ENCODE measurements at regions not wholly inside any gene's neighbourhood (a gene's known extent, or its start where the extent isn't known, plus 50 kb on each side); places are given as distances from the start of the nearest gene placed in this dataset.

DNA sequence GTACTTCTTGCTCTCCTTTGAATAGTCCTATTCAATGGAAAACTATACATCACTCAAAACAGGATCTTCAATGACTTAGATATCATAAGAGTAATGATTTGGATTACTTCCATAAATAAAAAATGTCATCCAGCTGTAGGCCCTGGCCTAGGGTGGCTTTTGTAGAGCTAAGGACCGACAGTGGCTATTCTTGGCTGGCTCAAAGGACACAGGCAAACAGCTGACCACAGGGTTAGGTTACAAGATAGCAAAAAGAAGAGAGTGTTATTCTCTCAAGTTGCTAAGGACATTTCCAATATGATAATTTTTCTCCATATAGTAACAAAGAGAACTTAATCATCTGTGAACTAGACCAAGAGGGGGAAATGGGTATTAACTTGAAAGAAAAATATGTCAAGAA lies 495.1 kb downstream of the PLPP3 start:
- no peak overlapping the region for H3K4me3 Mint-ChIP-seq

DNA sequence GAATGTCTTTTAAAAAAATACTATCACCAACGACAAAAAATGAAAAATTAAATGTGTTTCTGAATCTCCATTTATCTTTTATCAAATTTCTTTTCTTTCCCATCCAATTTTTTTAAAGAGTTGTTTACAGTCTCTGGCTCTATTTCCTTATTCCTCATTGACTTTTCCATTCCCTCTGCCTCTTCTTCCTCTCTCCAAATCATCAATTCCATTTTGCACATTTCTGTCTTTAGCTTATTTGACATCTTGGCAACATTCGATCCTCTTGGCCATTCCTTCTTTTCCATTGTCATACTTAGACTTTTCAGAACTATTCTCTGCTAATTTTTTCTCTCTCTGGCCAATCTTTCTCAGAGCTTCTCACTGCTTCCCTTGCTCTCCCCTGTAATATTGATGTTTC lies 497.6 kb downstream of the PLPP3 start:
- Histone ChIP-seq H3K4me1 (no peaks in the 10 kb centered on the region), H3K9ac (no peak overlapping the region), H2AFZ (replicated peaks) (no peak overlapping the region), H3K27ac (no peak overlapping the region), H4K20me1 (ENCODE audit: low read depth) (no peaks in the 10 kb centered on the region), H3K4me3 (no peak overlapping the region), H3F3A (ENCODE audit: low read depth) (no peaks in the 10 kb centered on the region), H3K79me2 (ENCODE audit: low read depth) (no peaks in the 10 kb centered on the region), H3K27me3 (no peaks in the 10 kb centered on the region), H3K36me3 (no peaks in the 10 kb centered on the region), H3K9me3 (ENCODE audit: low read depth) (no peaks in the 10 kb centered on the region), H3K4me2 (no peak overlapping the region)
- H3K9me3 Mint-ChIP-seq: no peaks in the 10 kb centered on the region
- H3K27ac Mint-ChIP-seq: no peak overlapping the region
- H3K4me1 Mint-ChIP-seq: no peaks in the 10 kb centered on the region
- TF ChIP-seq EZH2 (IDR thresholded peaks at IDR 0.05): no peak
- no peak for TF ChIP-seq EZH2phosphoT487 (IDR thresholded peaks at IDR 0.05)
- TF ChIP-seq, protein P1, sequence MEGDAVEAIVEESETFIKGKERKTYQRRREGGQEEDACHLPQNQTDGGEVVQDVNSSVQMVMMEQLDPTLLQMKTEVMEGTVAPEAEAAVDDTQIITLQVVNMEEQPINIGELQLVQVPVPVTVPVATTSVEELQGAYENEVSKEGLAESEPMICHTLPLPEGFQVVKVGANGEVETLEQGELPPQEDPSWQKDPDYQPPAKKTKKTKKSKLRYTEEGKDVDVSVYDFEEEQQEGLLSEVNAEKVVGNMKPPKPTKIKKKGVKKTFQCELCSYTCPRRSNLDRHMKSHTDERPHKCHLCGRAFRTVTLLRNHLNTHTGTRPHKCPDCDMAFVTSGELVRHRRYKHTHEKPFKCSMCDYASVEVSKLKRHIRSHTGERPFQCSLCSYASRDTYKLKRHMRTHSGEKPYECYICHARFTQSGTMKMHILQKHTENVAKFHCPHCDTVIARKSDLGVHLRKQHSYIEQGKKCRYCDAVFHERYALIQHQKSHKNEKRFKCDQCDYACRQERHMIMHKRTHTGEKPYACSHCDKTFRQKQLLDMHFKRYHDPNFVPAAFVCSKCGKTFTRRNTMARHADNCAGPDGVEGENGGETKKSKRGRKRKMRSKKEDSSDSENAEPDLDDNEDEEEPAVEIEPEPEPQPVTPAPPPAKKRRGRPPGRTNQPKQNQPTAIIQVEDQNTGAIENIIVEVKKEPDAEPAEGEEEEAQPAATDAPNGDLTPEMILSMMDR (IDR thresholded peaks at IDR 0.05): no peak
- H3K36me3 Mint-ChIP-seq: no peaks in the 10 kb centered on the region
- DNase-seq (ENCODE audit: low spot score): no peak
- H3K27me3 Mint-ChIP-seq (ENCODE audit: insufficient read depth, low read depth): no peaks in the 10 kb centered on the region
- H3K4me3 Mint-ChIP-seq: no peak overlapping the region

More for the DNA sequence above, 495.1 kb downstream of the PLPP3 start:
- Histone ChIP-seq H3K4me1 (no peaks in the 10 kb centered on the region), H3K9me3 (ENCODE audit: low read depth) (no peaks in the 10 kb centered on the region), H3F3A (ENCODE audit: low read depth) (no peaks in the 10 kb centered on the region), H2AFZ (replicated peaks) (no peak overlapping the region), H3K27ac (no peak overlapping the region), H3K9ac (no peak overlapping the region), H3K27me3 (no peaks in the 10 kb centered on the region), H3K4me2 (no peak overlapping the region), H4K20me1 (ENCODE audit: low read depth) (no peaks in the 10 kb centered on the region), H3K79me2 (ENCODE audit: low read depth) (no peaks in the 10 kb centered on the region), H3K36me3 (no peaks in the 10 kb centered on the region), H3K4me3 (no peak overlapping the region)
- H3K27me3 Mint-ChIP-seq (ENCODE audit: insufficient read depth, low read depth): no peaks in the 10 kb centered on the region
- TF ChIP-seq EZH2 (IDR thresholded peaks at IDR 0.05): no peak
- TF ChIP-seq, protein P1 (IDR thresholded peaks at IDR 0.05): no peak
- no peak for TF ChIP-seq EZH2phosphoT487 (IDR thresholded peaks at IDR 0.05)
- DNase-seq (ENCODE audit: low spot score): no peak
- no peak overlapping the region for H3K27ac Mint-ChIP-seq
- peaks cover 12% of the 10 kb centered on the region for H3K9me3 Mint-ChIP-seq
- no peaks in the 10 kb centered on the region for H3K4me1 Mint-ChIP-seq
- H3K36me3 Mint-ChIP-seq: no peaks in the 10 kb centered on the region

DNA sequence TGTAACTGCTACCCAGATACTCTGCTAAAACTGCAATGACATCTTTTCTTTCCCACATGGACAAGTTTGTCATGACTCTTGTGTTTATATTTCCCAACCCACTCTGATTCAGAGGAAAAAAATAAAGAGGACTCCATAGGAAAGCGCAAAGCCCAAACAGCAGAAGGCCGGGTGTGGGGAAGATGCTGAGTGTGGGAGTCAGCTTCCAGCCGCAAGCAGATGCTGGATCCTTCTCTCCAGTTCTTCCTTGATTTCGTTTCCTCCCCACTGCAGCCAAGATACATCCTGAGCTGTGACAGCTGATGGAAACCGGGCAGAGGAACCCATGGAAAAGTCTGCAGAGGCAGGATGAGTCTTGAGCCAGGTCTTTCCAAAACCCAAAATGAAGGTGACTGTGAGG lies 498.2 kb downstream of the PLPP3 start:
- no peaks in the 10 kb centered on the region for H3F3A ChIP-seq (ENCODE audit: low read depth)
- Mint-ChIP-seq H3K27ac (no peak overlapping the region), H3K4me3 (no peak overlapping the region), H3K4me1 (no peaks in the 10 kb centered on the region), H3K9me3 (no peaks in the 10 kb centered on the region), H3K27me3 (ENCODE audit: insufficient read depth, low read depth) (no peaks in the 10 kb centered on the region), H3K36me3 (no peaks in the 10 kb centered on the region)
- H4K20me1 ChIP-seq (ENCODE audit: low read depth): no peaks in the 10 kb centered on the region
- DNase-seq (ENCODE audit: low spot score): no peak
- no peaks in the 10 kb centered on the region for H3K9me3 ChIP-seq (ENCODE audit: low read depth)
- H3K27ac ChIP-seq: no peak overlapping the region
- H3K36me3 ChIP-seq: no peaks in the 10 kb centered on the region
- TF ChIP-seq EZH2phosphoT487 (IDR thresholded peaks at IDR 0.05): no peak
- no peak for TF ChIP-seq EZH2 (IDR thresholded peaks at IDR 0.05)
- TF ChIP-seq, protein P1 (IDR thresholded peaks at IDR 0.05): no peak
- peak overlapping the region; percentile 7 for H2AFZ ChIP-seq (replicated peaks)
- H3K4me3 ChIP-seq: no peak overlapping the region
- no peaks in the 10 kb centered on the region for H3K79me2 ChIP-seq (ENCODE audit: low read depth)
- no peaks in the 10 kb centered on the region for H3K4me1 ChIP-seq
- H3K9ac ChIP-seq: no peak overlapping the region
- no peak overlapping the region for H3K4me2 ChIP-seq
- no peaks in the 10 kb centered on the region for H3K27me3 ChIP-seq

Data from neural progenitor cell (in vitro differentiated cells).